Left ventricle myocardium inferior (tissue), 1 donor: ENCODE measurements at regions not wholly inside any gene's neighbourhood (a gene's known extent, or its start where the extent isn't known, plus 50 kb on each side); places are given as distances from the start of the nearest gene placed in this dataset.

Source experiments
- DNase-seq: peaks from one replicate; pipeline ENCODE4 v3.0.0-alpha.2; 2020
- H3K27ac ChIP-seq: fragments of 200-600 bp; replicated peaks from 2 replicates; pipeline ENCODE4 v1.8.0; 2021
- H3K27me3 ChIP-seq: fragments of 200-600 bp; 2 replicates; pipeline ENCODE4 v1.8.0; 2021; ENCODE audit warnings: low read depth
- H3K36me3 ChIP-seq: fragments of 200-600 bp; 2 replicates; pipeline ENCODE4 v1.8.0; 2021
- H3K4me1 ChIP-seq: fragments of 200-600 bp; 2 replicates; pipeline ENCODE4 v1.8.0; 2021
- H3K4me3 ChIP-seq: fragments of 200-600 bp; 2 replicates; pipeline ENCODE4 v1.8.0; 2021; ENCODE audit warnings: mild to moderate bottlenecking, moderate library complexity
- H3K9me3 ChIP-seq: fragments of 200-600 bp; replicated peaks from 2 replicates; pipeline ENCODE4 v1.8.0; 2021
- CTCF ChIP-seq: fragments of 200-600 bp; IDR thresholded peaks from 2 replicates; pipeline ENCODE4 v1.8.0; 2021; ENCODE audit warnings: antibody characterized with exemption, mild to moderate bottlenecking, borderline replicate concordance
- intact Hi-C: fragments of 100-400 bp; cut with micrococcal nuclease; formaldehyde crosslinking; loops from one replicate; pipeline ENCODE4 v1.11.0; 2022
- donor health status: DM: no; HTN: yes; CAD: no; lungs with severe emphysema.

DNA sequence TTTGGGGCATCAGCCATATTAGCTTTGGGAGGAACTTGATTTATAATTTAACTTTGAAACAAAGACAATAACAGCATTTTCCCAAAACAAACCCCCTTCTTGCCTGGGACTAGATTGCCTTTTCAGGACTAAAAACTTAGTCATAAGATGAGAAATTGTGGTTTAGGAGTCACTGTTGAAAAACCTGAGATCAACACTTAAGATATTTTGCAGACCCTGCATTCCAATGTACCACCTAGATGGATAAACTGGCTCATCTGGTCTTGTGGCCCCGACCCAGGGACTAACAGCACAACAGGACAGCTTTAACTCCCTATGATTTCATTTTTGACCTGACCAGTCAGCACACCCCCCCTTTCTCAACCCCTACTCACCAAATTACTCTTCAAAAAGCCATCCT is 1165.4 kb downstream of the XPNPEP1 start:
- Histone ChIP-seq H3K9me3 (no peaks in the 10 kb centered on the region), H3K4me1 (no peaks in the 10 kb centered on the region), H3K27me3 (no peaks in the 10 kb centered on the region), H3K36me3 (no peaks in the 10 kb centered on the region), H3K4me3 (no peak overlapping the region), H3K27ac (no peak overlapping the region)
- intact Hi-C loops = no loop called here
- no peak for DNase-seq
- no peak for TF ChIP-seq CTCF

GRCh38 chr10:108755646-108756045 is 1167.7 kb downstream of the XPNPEP1 start:
- no peak for TF ChIP-seq CTCF
- Histone ChIP-seq H3K36me3 (no peaks in the 10 kb centered on the region), H3K27me3 (no peaks in the 10 kb centered on the region), H3K4me1 (no peaks in the 10 kb centered on the region), H3K9me3 (no peaks in the 10 kb centered on the region), H3K27ac (no peak overlapping the region), H3K4me3 (no peak overlapping the region)
- intact Hi-C loops = no loop called here
- DNase-seq = no peak

GRCh38 chr10:108753326-108753725 is 1170.0 kb downstream of the XPNPEP1 start:
- no peak for TF ChIP-seq CTCF
- no peaks in the 10 kb centered on the region for H3K9me3 ChIP-seq
- intact Hi-C loops = no loop called here
- DNase-seq = no peak
- no peaks in the 10 kb centered on the region for H3K36me3 ChIP-seq
- H3K27me3 ChIP-seq = no peaks in the 10 kb centered on the region
- H3K27ac ChIP-seq = no peak overlapping the region
- no peak overlapping the region for H3K4me3 ChIP-seq
- H3K4me1 ChIP-seq = no peaks in the 10 kb centered on the region

DNA sequence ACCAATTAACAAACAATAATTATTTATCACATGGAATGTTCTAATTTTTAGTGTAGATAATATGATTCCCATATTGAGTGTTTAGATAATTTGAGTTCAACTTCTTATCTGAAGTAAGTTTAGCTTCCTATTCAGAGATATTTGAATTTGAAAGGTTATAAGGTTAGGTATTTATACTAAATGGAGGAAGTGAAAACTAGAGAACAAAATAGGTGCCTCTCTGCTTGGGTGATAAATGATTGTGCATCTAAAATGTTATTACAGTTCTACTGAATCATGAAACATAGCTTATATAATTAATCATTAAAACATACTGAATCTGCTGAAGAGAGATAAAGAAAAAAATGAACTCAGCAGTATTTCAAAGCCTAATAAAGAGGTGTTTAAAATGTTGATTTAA is 1174.3 kb downstream of the XPNPEP1 start:
- intact Hi-C loops = no loop called here
- TF ChIP-seq CTCF = no peak
- Histone ChIP-seq H3K27me3 (no peaks in the 10 kb centered on the region), H3K36me3 (no peaks in the 10 kb centered on the region), H3K9me3 (no peaks in the 10 kb centered on the region), H3K4me1 (no peaks in the 10 kb centered on the region), H3K27ac (no peak overlapping the region), H3K4me3 (no peak overlapping the region)
- no peak for DNase-seq

DNA sequence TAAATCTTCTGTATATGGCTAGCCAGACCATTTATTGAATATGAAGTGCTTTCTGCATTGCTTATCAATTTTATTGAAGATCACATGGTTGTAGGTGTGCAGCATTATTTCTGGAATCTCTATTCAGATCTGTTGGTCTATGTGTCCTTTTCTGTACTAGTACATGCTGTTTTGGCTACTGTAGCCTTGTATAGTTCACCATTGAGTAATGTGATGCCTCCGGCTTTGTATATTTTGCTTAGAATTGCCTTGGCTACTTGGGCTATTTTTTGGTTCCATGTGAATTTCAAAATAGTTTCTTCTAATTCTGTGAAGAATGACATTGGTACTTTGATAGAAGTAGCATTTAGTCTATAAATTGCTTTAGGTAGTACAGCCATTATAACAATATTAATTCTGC is 1187.2 kb downstream of the XPNPEP1 start:
- no peak for DNase-seq
- no peak for TF ChIP-seq CTCF
- H3K27ac ChIP-seq = no peak overlapping the region
- no peaks in the 10 kb centered on the region for H3K36me3 ChIP-seq
- no peaks in the 10 kb centered on the region for H3K27me3 ChIP-seq
- no peaks in the 10 kb centered on the region for H3K4me1 ChIP-seq
- intact Hi-C loops = no loop called here
- peaks cover 13% of the 10 kb centered on the region for H3K9me3 ChIP-seq
- H3K4me3 ChIP-seq = no peak overlapping the region

DNA sequence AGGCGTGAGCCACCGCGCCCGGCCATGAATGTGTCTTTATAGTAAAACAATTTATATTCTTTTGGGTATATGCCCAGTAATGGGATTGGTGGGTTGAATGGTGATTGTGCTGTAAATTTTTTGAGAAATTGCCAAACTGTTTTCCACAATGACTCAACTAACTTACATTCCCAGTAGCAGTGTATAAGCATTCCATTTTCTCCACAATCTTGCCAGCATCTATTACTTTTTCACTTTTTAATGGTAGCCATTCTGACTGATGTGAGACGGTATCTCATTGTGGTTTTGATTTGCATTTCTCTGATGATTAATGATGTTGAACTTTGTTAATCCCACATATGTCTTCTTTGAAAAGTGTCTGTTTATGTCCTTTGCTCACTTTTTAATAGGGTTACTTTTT is 1187.9 kb downstream of the XPNPEP1 start:
- H3K27me3 ChIP-seq = no peaks in the 10 kb centered on the region
- TF ChIP-seq CTCF = no peak
- H3K4me1 ChIP-seq = no peaks in the 10 kb centered on the region
- no peak overlapping the region for H3K27ac ChIP-seq
- DNase-seq = no peak
- H3K4me3 ChIP-seq = no peak overlapping the region
- H3K9me3 ChIP-seq = peaks cover 13% of the 10 kb centered on the region
- no peaks in the 10 kb centered on the region for H3K36me3 ChIP-seq
- intact Hi-C loops = no loop called here
